Gastroesophageal sphincter (tissue), 3 donors: ENCODE measurements at regions not wholly inside any gene's neighbourhood (a gene's known extent, or its start where the extent isn't known, plus 50 kb on each side); places are given as distances from the start of the nearest gene placed in this dataset.

Source experiments
- CTCF ChIP-seq, 4 experiments: fragments of 200-600 bp in 2 of 4; fragments of 450-650 bp in 2 of 4; sonication (generic) in 1 of 4; IDR thresholded peaks; one replicate each; pipeline ENCODE4 v1.5.1; 2017 to 2019; ENCODE audit warnings: antibody characterized with exemption in 4 of 4, mild to moderate bottlenecking in 2 of 4, moderate library complexity in 2 of 4
- EP300 ChIP-seq: sonication (generic); formaldehyde crosslinking; IDR thresholded peaks from one replicate; pipeline ENCODE4 v1.6.1; 2017; ENCODE audit warnings: antibody characterized with exemption, mild to moderate bottlenecking
- POLR2A ChIP-seq, 2 donors: fragments of 450-650 bp; IDR thresholded peaks; one replicate each; pipeline ENCODE4 v1.6.1; 2017; ENCODE audit warnings: antibody characterized with exemption in 2 of 2, mild to moderate bottlenecking in 2 of 2, moderate library complexity in 1 of 2

- TF ChIP-seq EP300 (no peak), POLR2A (IDR thresholded peaks at IDR 0.05) (no peak), CTCF (IDR thresholded peaks at IDR 0.05) (no peak)
Measured at GRCh38 chr9:78927099-78927940, 630.4 kb downstream of the PSAT1 start.
